ENCODE measurements at regions not wholly inside any gene's neighbourhood (a gene's known extent, or its start where the extent isn't known, plus 50 kb on each side); places are given as distances from the start of the nearest gene placed in this dataset.
A peak's percentile ranks its signal among the peaks of the same experiment; 100 is the strongest.

- Histone ChIP-seq H3K4me3 (ENCODE audit: low read depth, low read length) (no peak overlapping the region), H3K36me3 (ENCODE audit: control insufficient read depth, insufficient read depth, low read length) (peaks cover 4% of the 10 kb centered on the region), H3K27me3 (ENCODE audit: control insufficient read depth, insufficient read depth, low read length) (no peaks in the 10 kb centered on the region)
- TF ChIP-seq CTCF (IDR thresholded peaks at IDR 0.05; ENCODE audit: insufficient read depth, low read length, poor library complexity, severe bottlenecking): no peak
- DNase-seq (ENCODE audit: low read depth): no peak
Observed at GRCh38 chr17:72420775-72421127, 299.9 kb downstream of the SOX9 start.

- no peak for TF ChIP-seq CTCF (IDR thresholded peaks at IDR 0.05; ENCODE audit: insufficient read depth, low read length, poor library complexity, severe bottlenecking)
- DNase-seq (ENCODE audit: low read depth): peak; percentile 99
Observed at GRCh38 chr17:72421128-72422092, 300.6 kb downstream of the SOX9 start.

GRCh38 chr17:72422204-72422504 is 301.3 kb downstream of the SOX9 start:
- DNase-seq (ENCODE audit: low read depth): no peak

More at GRCh38 chr17:72421128-72422092, 300.6 kb downstream of the SOX9 start:
- peaks cover 4% of the 10 kb centered on the region for H3K36me3 ChIP-seq (ENCODE audit: control insufficient read depth, insufficient read depth, low read length)
- no peaks in the 10 kb centered on the region for H3K27me3 ChIP-seq (ENCODE audit: control insufficient read depth, insufficient read depth, low read length)
- no peak overlapping the region for H3K4me3 ChIP-seq (ENCODE audit: low read depth, low read length)

GRCh38 chr17:72422505-72423285 is 301.9 kb downstream of the SOX9 start:
- Histone ChIP-seq H3K27me3 (ENCODE audit: control insufficient read depth, insufficient read depth, low read length) (no peaks in the 10 kb centered on the region), H3K36me3 (ENCODE audit: control insufficient read depth, insufficient read depth, low read length) (peaks cover 4% of the 10 kb centered on the region), H3K4me3 (ENCODE audit: low read depth, low read length) (no peak overlapping the region)
- no peak for TF ChIP-seq CTCF (IDR thresholded peaks at IDR 0.05; ENCODE audit: insufficient read depth, low read length, poor library complexity, severe bottlenecking)
- DNase-seq (ENCODE audit: low read depth): peak; percentile 96

More at GRCh38 chr17:72422204-72422504, 301.3 kb downstream of the SOX9 start:
- TF ChIP-seq CTCF (IDR thresholded peaks at IDR 0.05; ENCODE audit: insufficient read depth, low read length, poor library complexity, severe bottlenecking): no peak
- H3K36me3 ChIP-seq (ENCODE audit: control insufficient read depth, insufficient read depth, low read length): peaks cover 4% of the 10 kb centered on the region
- H3K4me3 ChIP-seq (ENCODE audit: low read depth, low read length): no peak overlapping the region
- no peaks in the 10 kb centered on the region for H3K27me3 ChIP-seq (ENCODE audit: control insufficient read depth, insufficient read depth, low read length)

- no peak for DNase-seq (ENCODE audit: low read depth)
- Histone ChIP-seq H3K36me3 (ENCODE audit: control insufficient read depth, insufficient read depth, low read length) (peaks cover 4% of the 10 kb centered on the region), H3K27me3 (ENCODE audit: control insufficient read depth, insufficient read depth, low read length) (no peaks in the 10 kb centered on the region), H3K4me3 (ENCODE audit: low read depth, low read length) (no peak overlapping the region)
- TF ChIP-seq CTCF (IDR thresholded peaks at IDR 0.05; ENCODE audit: insufficient read depth, low read length, poor library complexity, severe bottlenecking): no peak
Observed at GRCh38 chr17:72423286-72423589, 302.4 kb downstream of the SOX9 start.
